OCI-LY7 (cell line): ENCODE measurements at regions not wholly inside any gene's neighbourhood (a gene's known extent, or its start where the extent isn't known, plus 50 kb on each side); places are given as distances from the start of the nearest gene placed in this dataset.

ENCODE experiments used
- BruUV-seq: library from RNA; stranded (reverse); fragments of 400-500 nt; replicated peaks from 2 replicates; lab custom pipeline; 2021; lab: Mats Ljungman, UMichigan
- CTCF ChIA-PET: fragments of 300-600 bp; sonication (Branson Sonifier 250); formaldehyde crosslinking; loops from one replicate; lab custom pipeline; 2022; ENCODE audit warnings: antibody characterized with exemption; ENCODE audit not compliant: unreplicated experiment; lab: Charles Lee
- POLR2A ChIA-PET: fragments of 300-600 bp; sonication (Branson Sonifier 250); formaldehyde crosslinking; loops from one replicate; lab custom pipeline; 2022; ENCODE audit warnings: antibody characterized with exemption; lab: Charles Lee
- DNase-seq: peaks from one replicate; pipeline ENCODE4 v3.0.0-alpha.2; 2015; ENCODE audit warnings: low spot score
- H2AFZ ChIP-seq: fragments of 200-600 bp; sonication (generic), shearing (Covaris generic); 2 replicates; pipeline ENCODE4 v1.6.1; 2014; ENCODE audit warnings: mild to moderate bottlenecking, antibody characterized with exemption, low read length, moderate library complexity
- H3K27ac ChIP-seq: fragments of 200-600 bp; sonication (generic); 2 replicates; pipeline ENCODE4 v1.5.1; 2014; ENCODE audit warnings: mixed run types, low read depth, mild to moderate bottlenecking, moderate library complexity, low read length, inconsistent platforms; ENCODE audit not compliant: poor library complexity, severe bottlenecking
- H3K36me3 ChIP-seq: fragments of 200-600 bp; sonication (generic); 2 replicates; pipeline ENCODE4 v1.6.1; 2014; ENCODE audit warnings: mild to moderate bottlenecking, antibody characterized with exemption, low read length, moderate library complexity, mixed read lengths; ENCODE audit not compliant: insufficient read depth
- H3K4me1 ChIP-seq: fragments of 200-600 bp; sonication (generic); 2 replicates; pipeline ENCODE4 v1.5.1; 2014; ENCODE audit warnings: mild to moderate bottlenecking, low read length; ENCODE audit not compliant: insufficient read depth, poor library complexity, severe bottlenecking
- H3K4me2 ChIP-seq: fragments of 200-600 bp; sonication (generic); 2 replicates; pipeline ENCODE4 v1.6.1; 2014; ENCODE audit warnings: mild to moderate bottlenecking, low read length
- H3K4me3 ChIP-seq: fragments of 200-600 bp; sonication (generic); 2 replicates; pipeline ENCODE4 v1.5.1; 2014; ENCODE audit warnings: mild to moderate bottlenecking, low read depth, low read length; ENCODE audit not compliant: poor library complexity, severe bottlenecking
- H3K79me2 ChIP-seq: fragments of 200-600 bp; sonication (generic); 2 replicates; pipeline ENCODE4 v1.6.1; 2016; ENCODE audit warnings: low read depth, mild to moderate bottlenecking, low read length, moderate library complexity, mixed read lengths; ENCODE audit not compliant: insufficient read depth
- H3K9me2 ChIP-seq: fragments of 200-600 bp; sonication (generic); 2 replicates; pipeline ENCODE4 v1.6.1; 2016; ENCODE audit warnings: mild to moderate bottlenecking, low read length, mixed read lengths; ENCODE audit not compliant: insufficient read depth
- H3K9me3 ChIP-seq: fragments of 200-600 bp; sonication (generic); 2 replicates; pipeline ENCODE4 v1.6.1; 2014; ENCODE audit warnings: mild to moderate bottlenecking, mixed run types, low read length, mixed read lengths
- H4K20me1 ChIP-seq: fragments of 200-600 bp; sonication (generic); 2 replicates; pipeline ENCODE4 v1.6.1; 2014; ENCODE audit warnings: mild to moderate bottlenecking, antibody characterized with exemption, low read length, moderate library complexity, mixed read lengths; ENCODE audit not compliant: insufficient read depth
- EZH2phosphoT487 ChIP-seq: fragments of 200-600 bp; sonication (generic); IDR thresholded peaks from 2 replicates; pipeline ENCODE4 v1.6.1; 2018; ENCODE audit warnings: low read depth, borderline replicate concordance, mild to moderate bottlenecking, mixed run types, antibody characterized with exemption, low read length, moderate library complexity, mixed read lengths
- intact Hi-C: fragments of 100-400 bp; cut with micrococcal nuclease; formaldehyde crosslinking; loops from one replicate; pipeline ENCODE4 v1.10.0; 2022; ENCODE audit not compliant: unreplicated experiment
- TF ChIP-seq, protein P1 (sequence below): fragments of 200-600 bp; sonication (generic); conservative IDR thresholded peaks from 2 replicates; pipeline ENCODE4 v1.5.1; 2014; ENCODE audit warnings: mild to moderate bottlenecking, antibody characterized with exemption, low read length, moderate library complexity, mixed read lengths

- ChIA-PET POLR2A (no interaction called here), CTCF (no interaction called here)
- Histone ChIP-seq H2AFZ (no peak overlapping the region), H4K20me1 (no peaks in the 10 kb centered on the region), H3K27ac (no peak overlapping the region), H3K36me3 (no peaks in the 10 kb centered on the region), H3K4me2 (no peak overlapping the region), H3K4me3 (no peak overlapping the region), H3K9me3 (no peaks in the 10 kb centered on the region), H3K79me2 (no peaks in the 10 kb centered on the region), H3K9me2 (no peaks in the 10 kb centered on the region), H3K4me1 (no peaks in the 10 kb centered on the region)
- no TSS peak for BruUV-seq
- no peak for DNase-seq
- intact Hi-C loops = loop anchor here (5.0 kb wide), 2 partner anchors 190 to 240 kb away; no protein-coding TSS in a partner anchor
- TF ChIP-seq EZH2phosphoT487 = no peak
- TF ChIP-seq, protein P1, sequence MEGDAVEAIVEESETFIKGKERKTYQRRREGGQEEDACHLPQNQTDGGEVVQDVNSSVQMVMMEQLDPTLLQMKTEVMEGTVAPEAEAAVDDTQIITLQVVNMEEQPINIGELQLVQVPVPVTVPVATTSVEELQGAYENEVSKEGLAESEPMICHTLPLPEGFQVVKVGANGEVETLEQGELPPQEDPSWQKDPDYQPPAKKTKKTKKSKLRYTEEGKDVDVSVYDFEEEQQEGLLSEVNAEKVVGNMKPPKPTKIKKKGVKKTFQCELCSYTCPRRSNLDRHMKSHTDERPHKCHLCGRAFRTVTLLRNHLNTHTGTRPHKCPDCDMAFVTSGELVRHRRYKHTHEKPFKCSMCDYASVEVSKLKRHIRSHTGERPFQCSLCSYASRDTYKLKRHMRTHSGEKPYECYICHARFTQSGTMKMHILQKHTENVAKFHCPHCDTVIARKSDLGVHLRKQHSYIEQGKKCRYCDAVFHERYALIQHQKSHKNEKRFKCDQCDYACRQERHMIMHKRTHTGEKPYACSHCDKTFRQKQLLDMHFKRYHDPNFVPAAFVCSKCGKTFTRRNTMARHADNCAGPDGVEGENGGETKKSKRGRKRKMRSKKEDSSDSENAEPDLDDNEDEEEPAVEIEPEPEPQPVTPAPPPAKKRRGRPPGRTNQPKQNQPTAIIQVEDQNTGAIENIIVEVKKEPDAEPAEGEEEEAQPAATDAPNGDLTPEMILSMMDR = no peak
Measured at GRCh38 chr11:116452461-116452860, 320.3 kb downstream of the BUD13 start.

DNA sequence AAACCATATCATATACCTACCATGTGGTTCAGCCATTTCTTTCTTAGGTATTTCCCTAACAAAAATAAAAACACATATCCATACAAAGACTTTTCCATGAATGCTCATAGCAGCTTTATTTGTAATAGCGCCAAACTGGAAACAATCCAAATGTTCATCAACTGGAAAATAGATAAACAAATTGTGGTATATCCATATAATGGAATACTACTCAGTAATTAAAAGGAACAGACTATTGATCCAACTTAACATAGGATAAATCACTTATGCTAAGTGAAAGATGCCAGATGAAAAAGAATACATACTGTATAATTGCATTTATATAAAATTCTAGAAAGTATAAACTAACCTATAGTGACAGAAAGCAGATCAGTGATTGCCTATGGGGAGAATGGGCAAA is 323.3 kb downstream of the BUD13 start:
- no peaks in the 10 kb centered on the region for H3K9me2 ChIP-seq
- DNase-seq = no peak
- H3K4me3 ChIP-seq = no peak overlapping the region
- no peaks in the 10 kb centered on the region for H3K36me3 ChIP-seq
- no peaks in the 10 kb centered on the region for H3K79me2 ChIP-seq
- no peak overlapping the region for H2AFZ ChIP-seq
- ChIA-PET CTCF (no interaction called here), POLR2A (no interaction called here)
- no TSS peak for BruUV-seq
- no peaks in the 10 kb centered on the region for H4K20me1 ChIP-seq
- H3K9me3 ChIP-seq = no peaks in the 10 kb centered on the region
- no peak overlapping the region for H3K27ac ChIP-seq
- no peak for TF ChIP-seq EZH2phosphoT487
- TF ChIP-seq, protein P1 = no peak
- H3K4me2 ChIP-seq = no peak overlapping the region
- intact Hi-C loops = no loop called here
- no peaks in the 10 kb centered on the region for H3K4me1 ChIP-seq

- no peaks in the 10 kb centered on the region for H4K20me1 ChIP-seq
- TF ChIP-seq, protein P1 = no peak
- no peak for TF ChIP-seq EZH2phosphoT487
- CTCF ChIA-PET = no interaction called here
- no peaks in the 10 kb centered on the region for H3K9me3 ChIP-seq
- H3K9me2 ChIP-seq = no peaks in the 10 kb centered on the region
- no peaks in the 10 kb centered on the region for H3K36me3 ChIP-seq
- intact Hi-C loops = no loop called here
- no peak overlapping the region for H3K27ac ChIP-seq
- H3K4me1 ChIP-seq = no peaks in the 10 kb centered on the region
- POLR2A ChIA-PET = no interaction called here
- no peak overlapping the region for H3K4me3 ChIP-seq
- H2AFZ ChIP-seq = no peak overlapping the region
- H3K4me2 ChIP-seq = no peak overlapping the region
- BruUV-seq = no TSS peak
- DNase-seq = no peak
- H3K79me2 ChIP-seq = no peaks in the 10 kb centered on the region
Measured at GRCh38 chr11:116446048-116446941, 326.5 kb downstream of the BUD13 start.
